HCT116 (cell line): ENCODE measurements at regions not wholly inside any gene's neighbourhood (a gene's known extent, or its start where the extent isn't known, plus 50 kb on each side); places are given as distances from the start of the nearest gene placed in this dataset.

Source experiments
- ATAC-seq: fragments of 200-7000 bp; cut with Tn5 transposase; 2 replicates; pipeline ENCODE4 v1.9.1; 2020; ENCODE audit warnings: mild to moderate bottlenecking, moderate library complexity
- BruUV-seq: library from RNA; stranded (reverse); fragments of 400-500 nt; replicated peaks from 2 replicates; lab custom pipeline; 2021; lab: Mats Ljungman, UMichigan
- CTCF ChIA-PET: fragments of 300-600 bp; sonication (Branson Sonifier 250); formaldehyde crosslinking; loops from one replicate; lab custom pipeline; 2021; ENCODE audit warnings: antibody characterized with exemption; lab: Charles Lee
- POLR2A ChIA-PET: fragments of 300-600, 350-600 bp; sonication (Branson Sonifier 250); formaldehyde crosslinking; loops from one replicate; lab custom pipeline; 2021; ENCODE audit warnings: antibody characterized with exemption; lab: Charles Lee
- RAD21 ChIA-PET, 2 experiments: fragments of 300-600 bp; sonication (Branson Sonifier 250); formaldehyde crosslinking; loops; one replicate each; lab custom pipeline; 2023; ENCODE audit warnings: low total read pairs in 2 of 2; ENCODE audit not compliant: uncharacterized antibody in 2 of 2, unreplicated experiment in 2 of 2, low non-redundant PET in 1 of 2; lab: Charles Lee
- DNase-seq: peaks from one replicate; pipeline ENCODE4 v3.0.0-alpha.2; 2010; ENCODE audit warnings: low read depth, low spot score
- H2AFZ ChIP-seq: fragments of 200-600 bp; shearing (Covaris generic), sonication (generic); 2 replicates; pipeline ENCODE4 v1.6.1; 2017; ENCODE audit warnings: low read depth, mixed run types, mixed read lengths, antibody characterized with exemption, low read length; ENCODE audit not compliant: poor library complexity, severe bottlenecking
- H3K27ac ChIP-seq: 2 replicates; pipeline ENCODE4 v1.5.1; 2012; ENCODE audit warnings: low read depth, low read length
- H3K27me3 ChIP-seq: fragments of 200-600 bp; sonication (generic); 2 replicates; pipeline ENCODE4 v1.6.1; 2016; ENCODE audit warnings: mixed run types, low read length, mixed read lengths; ENCODE audit not compliant: insufficient read depth
- H3K36me3 ChIP-seq, 2 experiments: fragments of 200-500 bp in 1 of 2; fragments of 200-600 bp in 1 of 2; sonication (Bioruptor generic) in 1 of 2; sonication (generic) in 1 of 2; 2 replicates each; pipeline versions ENCODE4 v1.5.1 to v1.6.1; 2014 to 2016; ENCODE audit warnings: low read length in 2 of 2, inconsistent platforms in 1 of 2, mixed read lengths in 1 of 2, mixed run types in 1 of 2; ENCODE audit not compliant: insufficient read depth in 2 of 2, control insufficient read depth in 1 of 2
- H3K4me1 ChIP-seq, 2 experiments: fragments of 200-600 bp in 1 of 2; sonication (generic) in 1 of 2; 2 replicates each; pipeline versions ENCODE4 v1.5.1 to v1.6.1; 2012 to 2017; ENCODE audit warnings: low read length in 2 of 2, inconsistent platforms in 1 of 2, mild to moderate bottlenecking in 1 of 2, mixed read lengths in 1 of 2, mixed run types in 1 of 2, moderate library complexity in 1 of 2; ENCODE audit not compliant: insufficient read depth in 2 of 2, control insufficient read depth in 1 of 2
- H3K4me2 ChIP-seq: fragments of 200-600 bp; sonication (generic); 2 replicates; pipeline ENCODE4 v1.6.1; 2017; ENCODE audit warnings: mixed run types, low read length, mixed read lengths
- H3K4me3 ChIP-seq, 2 experiments: fragments of 200-600 bp in 1 of 2; sonication (generic) in 1 of 2; replicated peaks in 1 of 2; 2 replicates each; pipeline ENCODE4 v1.5.1; 2011 to 2016; ENCODE audit warnings: low read length in 2 of 2, control low read depth in 1 of 2, low read depth in 1 of 2, mild to moderate bottlenecking in 1 of 2, mixed read lengths in 1 of 2, mixed run types in 1 of 2
- H3K79me2 ChIP-seq: fragments of 200-600 bp; sonication (generic); 2 replicates; pipeline ENCODE4 v1.6.1; 2017; ENCODE audit warnings: mild to moderate bottlenecking, mixed run types, low read length, moderate library complexity, mixed read lengths; ENCODE audit not compliant: insufficient read depth
- H3K9ac ChIP-seq: fragments of 200-600 bp; sonication (generic); 2 replicates; pipeline ENCODE4 v1.6.1; 2016; ENCODE audit warnings: low read length, mixed read lengths
- H3K9me2 ChIP-seq: fragments of 200-600 bp; sonication (generic), shearing (Covaris generic); 2 replicates; pipeline ENCODE4 v1.6.1; 2017; ENCODE audit warnings: mixed run types, mild to moderate bottlenecking, moderate library complexity; ENCODE audit not compliant: insufficient read depth
- H3K9me3 ChIP-seq, 2 experiments: fragments of 200-500 bp in 1 of 2; fragments of 200-600 bp in 1 of 2; sonication (Bioruptor generic) in 1 of 2; sonication (generic) in 1 of 2; 2 replicates each; pipeline ENCODE4 v1.6.1; 2014 to 2017; ENCODE audit warnings: low read length in 2 of 2, mixed read lengths in 2 of 2, inconsistent platforms in 1 of 2, low read depth in 1 of 2, mild to moderate bottlenecking in 1 of 2, mixed run types in 1 of 2, moderate library complexity in 1 of 2; ENCODE audit not compliant: control insufficient read depth in 1 of 2, insufficient read depth in 1 of 2
- H4K20me1 ChIP-seq: fragments of 200-600 bp; sonication (generic), shearing (Covaris generic); 2 replicates; pipeline ENCODE4 v1.6.1; 2017; ENCODE audit warnings: mixed run types, mild to moderate bottlenecking, moderate library complexity; ENCODE audit not compliant: insufficient read depth
- ATF3 ChIP-seq: IDR thresholded peaks from 2 replicates; pipeline ENCODE4 v1.6.1; 2012
- CEBPB ChIP-seq: IDR thresholded peaks from 2 replicates; pipeline ENCODE4 v1.6.1; 2012; ENCODE audit warnings: low read depth
- EGR1 ChIP-seq: IDR thresholded peaks from 2 replicates; pipeline ENCODE4 v1.6.1; 2012; ENCODE audit warnings: low read depth
- EZH2 ChIP-seq: fragments of 200-600 bp; sonication (generic); IDR thresholded peaks from 2 replicates; pipeline ENCODE4 v1.6.1; 2017; ENCODE audit warnings: antibody characterized with exemption, mixed run types
- JUND ChIP-seq: IDR thresholded peaks from 2 replicates; pipeline ENCODE4 v1.6.1; 2012
- POLR2A ChIP-seq: IDR thresholded peaks from 2 replicates; pipeline ENCODE4 v1.7.0; 2011; ENCODE audit warnings: borderline replicate concordance; ENCODE audit not compliant: insufficient read depth, insufficient read length; ENCODE audit errors: extremely low read depth
- POLR2AphosphoS5 ChIP-seq: IDR thresholded peaks from 2 replicates; pipeline ENCODE4 v1.6.1; 2011; ENCODE audit warnings: mild to moderate bottlenecking, low read depth, low read length, moderate library complexity
- SP1 ChIP-seq: IDR thresholded peaks from 2 replicates; pipeline ENCODE4 v1.6.1; 2012; ENCODE audit warnings: low read depth
- SRF ChIP-seq: IDR thresholded peaks from 2 replicates; pipeline ENCODE4 v1.6.1; 2012; ENCODE audit warnings: low read depth
- TCF7L2 ChIP-seq: IDR thresholded peaks from 2 replicates; pipeline ENCODE4 v1.7.0; 2011; ENCODE audit warnings: borderline replicate concordance, inconsistent platforms; ENCODE audit not compliant: insufficient read depth, insufficient read length; ENCODE audit errors: extremely low read depth
- ZFX ChIP-seq: fragments of 450-650 bp; IDR thresholded peaks from 2 replicates; pipeline ENCODE4 v1.6.1; 2017
- ZNF274 ChIP-seq: fragments of 200-500 bp; sonication (Bioruptor generic); IDR thresholded peaks from 2 replicates; pipeline ENCODE4 v1.6.1; 2014; ENCODE audit warnings: mild to moderate bottlenecking, low read depth, low read length, inconsistent platforms
- intact Hi-C: fragments of 100-400 bp; cut with micrococcal nuclease; formaldehyde crosslinking; loops from 2 replicates; pipeline ENCODE4 v1.10.0; 2022
- TF ChIP-seq, protein P1 (sequence below): IDR thresholded peaks from 2 replicates; pipeline ENCODE4 v1.6.1; 2012; ENCODE audit warnings: low read depth

GRCh38 chr13:111908361-111908760 lies 158.6 kb upstream of the SOX1 start (continued):
- TF ChIP-seq EGR1 = no peak
- no peak for TF ChIP-seq ZNF274
- TF ChIP-seq ATF3 = no peak
- TF ChIP-seq JUND = no peak
- no peak for TF ChIP-seq TCF7L2

- RAD21 ChIA-PET = no interaction called here
- POLR2A ChIA-PET = no interaction called here
- CTCF ChIA-PET = no interaction called here
- intact Hi-C loops = no loop called here
- no peaks in the 10 kb centered on the region for H3K36me3 ChIP-seq
- BruUV-seq = no TSS peak
- ATAC-seq (no peak), DNase-seq (no peak)
- no peak for TF ChIP-seq CEBPB
- TF ChIP-seq EZH2 = no peak
- TF ChIP-seq POLR2A = no peak
- TF ChIP-seq ZFX = no peak
- no peak for TF ChIP-seq SRF
- TF ChIP-seq ATF3 = no peak
- no peak for TF ChIP-seq SP1
- no peak for TF ChIP-seq POLR2AphosphoS5
- TF ChIP-seq ZNF274 = no peak
- no peak for TF ChIP-seq TCF7L2
- TF ChIP-seq, protein P1, sequence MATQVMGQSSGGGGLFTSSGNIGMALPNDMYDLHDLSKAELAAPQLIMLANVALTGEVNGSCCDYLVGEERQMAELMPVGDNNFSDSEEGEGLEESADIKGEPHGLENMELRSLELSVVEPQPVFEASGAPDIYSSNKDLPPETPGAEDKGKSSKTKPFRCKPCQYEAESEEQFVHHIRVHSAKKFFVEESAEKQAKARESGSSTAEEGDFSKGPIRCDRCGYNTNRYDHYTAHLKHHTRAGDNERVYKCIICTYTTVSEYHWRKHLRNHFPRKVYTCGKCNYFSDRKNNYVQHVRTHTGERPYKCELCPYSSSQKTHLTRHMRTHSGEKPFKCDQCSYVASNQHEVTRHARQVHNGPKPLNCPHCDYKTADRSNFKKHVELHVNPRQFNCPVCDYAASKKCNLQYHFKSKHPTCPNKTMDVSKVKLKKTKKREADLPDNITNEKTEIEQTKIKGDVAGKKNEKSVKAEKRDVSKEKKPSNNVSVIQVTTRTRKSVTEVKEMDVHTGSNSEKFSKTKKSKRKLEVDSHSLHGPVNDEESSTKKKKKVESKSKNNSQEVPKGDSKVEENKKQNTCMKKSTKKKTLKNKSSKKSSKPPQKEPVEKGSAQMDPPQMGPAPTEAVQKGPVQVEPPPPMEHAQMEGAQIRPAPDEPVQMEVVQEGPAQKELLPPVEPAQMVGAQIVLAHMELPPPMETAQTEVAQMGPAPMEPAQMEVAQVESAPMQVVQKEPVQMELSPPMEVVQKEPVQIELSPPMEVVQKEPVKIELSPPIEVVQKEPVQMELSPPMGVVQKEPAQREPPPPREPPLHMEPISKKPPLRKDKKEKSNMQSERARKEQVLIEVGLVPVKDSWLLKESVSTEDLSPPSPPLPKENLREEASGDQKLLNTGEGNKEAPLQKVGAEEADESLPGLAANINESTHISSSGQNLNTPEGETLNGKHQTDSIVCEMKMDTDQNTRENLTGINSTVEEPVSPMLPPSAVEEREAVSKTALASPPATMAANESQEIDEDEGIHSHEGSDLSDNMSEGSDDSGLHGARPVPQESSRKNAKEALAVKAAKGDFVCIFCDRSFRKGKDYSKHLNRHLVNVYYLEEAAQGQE = no peak
- no peaks in the 10 kb centered on the region for H4K20me1 ChIP-seq
- H2AFZ ChIP-seq = no peak overlapping the region
- H3K79me2 ChIP-seq = no peaks in the 10 kb centered on the region
- H3K4me2 ChIP-seq = no peak overlapping the region
- H3K4me3 ChIP-seq = no peak overlapping the region
- peaks cover 9% of the 10 kb centered on the region; the same call in 1 of the 2 replicates for H3K27me3 ChIP-seq
- no peak overlapping the region for H3K27ac ChIP-seq
- no peaks in the 10 kb centered on the region for H3K9me3 ChIP-seq
- H3K9ac ChIP-seq = no peak overlapping the region
- H3K9me2 ChIP-seq = no peaks in the 10 kb centered on the region
- peaks cover 0 to 5% of the 10 kb centered on the region in 2 experiments; a peak in 2 of 4 replicates for H3K4me1 ChIP-seq
Measured at GRCh38 chr13:111908981-111909380, 158.0 kb upstream of the SOX1 start.
